Calu3 (cell line): ENCODE measurements at regions not wholly inside any gene's neighbourhood (a gene's known extent, or its start where the extent isn't known, plus 50 kb on each side); places are given as distances from the start of the nearest gene placed in this dataset.

Source experiments
- BruUV-seq: library from RNA; stranded (reverse); fragments of 400-500 nt; replicated peaks from 2 replicates; lab custom pipeline; 2021; lab: Mats Ljungman, UMichigan
- CTCF ChIA-PET: fragments of 300-600 bp; sonication (Branson Sonifier 250); formaldehyde crosslinking; loops from one replicate; lab custom pipeline; 2022; ENCODE audit warnings: antibody characterized with exemption; lab: Charles Lee
- DNase-seq: peaks from one replicate; pipeline ENCODE4 v3.0.0; 2022
- H3K27ac Mint-ChIP-seq: one replicate; pipeline ENCODE4 v1.8.0; 2022; ENCODE audit warnings: mixed read lengths; ENCODE audit not compliant: unreplicated experiment
- H3K27me3 Mint-ChIP-seq: one replicate; pipeline ENCODE4 v1.8.0; 2022; ENCODE audit warnings: mixed read lengths; ENCODE audit not compliant: unreplicated experiment
- H3K36me3 Mint-ChIP-seq: one replicate; pipeline ENCODE4 v1.8.0; 2022; ENCODE audit warnings: mild to moderate bottlenecking, moderate library complexity, mixed read lengths; ENCODE audit not compliant: insufficient read depth, unreplicated experiment
- H3K4me1 Mint-ChIP-seq: one replicate; pipeline ENCODE4 v1.8.0; 2022; ENCODE audit warnings: mild to moderate bottlenecking, low read depth, mixed read lengths; ENCODE audit not compliant: unreplicated experiment
- H3K4me3 Mint-ChIP-seq: one replicate; pipeline ENCODE4 v1.8.0; 2022; ENCODE audit warnings: mild to moderate bottlenecking, low read depth, moderate library complexity, mixed read lengths; ENCODE audit not compliant: unreplicated experiment
- H3K9me3 Mint-ChIP-seq: one replicate; pipeline ENCODE4 v1.8.0; 2022; ENCODE audit warnings: low read depth, mixed read lengths; ENCODE audit not compliant: unreplicated experiment
- intact Hi-C: fragments of 100-400 bp; cut with micrococcal nuclease; formaldehyde crosslinking; loops from one replicate; pipeline ENCODE4 v1.10.0; 2022; ENCODE audit not compliant: unreplicated experiment
- TF ChIP-seq, protein P1 (sequence below): fragments of 200-600 bp; IDR thresholded peaks from one replicate; pipeline ENCODE4 v1.8.0; 2022; ENCODE audit warnings: antibody characterized with exemption; ENCODE audit not compliant: unreplicated experiment

- intact Hi-C loops: no loop called here
- TF ChIP-seq, protein P1, sequence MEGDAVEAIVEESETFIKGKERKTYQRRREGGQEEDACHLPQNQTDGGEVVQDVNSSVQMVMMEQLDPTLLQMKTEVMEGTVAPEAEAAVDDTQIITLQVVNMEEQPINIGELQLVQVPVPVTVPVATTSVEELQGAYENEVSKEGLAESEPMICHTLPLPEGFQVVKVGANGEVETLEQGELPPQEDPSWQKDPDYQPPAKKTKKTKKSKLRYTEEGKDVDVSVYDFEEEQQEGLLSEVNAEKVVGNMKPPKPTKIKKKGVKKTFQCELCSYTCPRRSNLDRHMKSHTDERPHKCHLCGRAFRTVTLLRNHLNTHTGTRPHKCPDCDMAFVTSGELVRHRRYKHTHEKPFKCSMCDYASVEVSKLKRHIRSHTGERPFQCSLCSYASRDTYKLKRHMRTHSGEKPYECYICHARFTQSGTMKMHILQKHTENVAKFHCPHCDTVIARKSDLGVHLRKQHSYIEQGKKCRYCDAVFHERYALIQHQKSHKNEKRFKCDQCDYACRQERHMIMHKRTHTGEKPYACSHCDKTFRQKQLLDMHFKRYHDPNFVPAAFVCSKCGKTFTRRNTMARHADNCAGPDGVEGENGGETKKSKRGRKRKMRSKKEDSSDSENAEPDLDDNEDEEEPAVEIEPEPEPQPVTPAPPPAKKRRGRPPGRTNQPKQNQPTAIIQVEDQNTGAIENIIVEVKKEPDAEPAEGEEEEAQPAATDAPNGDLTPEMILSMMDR: no peak
- Mint-ChIP-seq H3K4me3 (no peak overlapping the region), H3K27ac (no peak overlapping the region), H3K4me1 (no peaks in the 10 kb centered on the region), H3K9me3 (no peaks in the 10 kb centered on the region), H3K27me3 (peaks cover 33% of the 10 kb centered on the region), H3K36me3 (no peaks in the 10 kb centered on the region)
- no TSS peak for BruUV-seq
- DNase-seq: no peak
- CTCF ChIA-PET: no interaction called here
Measured at GRCh38 chr10:42973411-42973810, 103.5 kb upstream of the RET start.

GRCh38 chr10:42973870-42974692 lies 102.8 kb upstream of the RET start:
- no peaks in the 10 kb centered on the region for H3K36me3 Mint-ChIP-seq
- H3K9me3 Mint-ChIP-seq: no peaks in the 10 kb centered on the region
- no TSS peak for BruUV-seq
- CTCF ChIA-PET: interaction anchor here (0.5 kb wide), 1 partner anchor 67 kb away, joined by 6 read pairs; no protein-coding TSS in a partner anchor
- no peaks in the 10 kb centered on the region for H3K4me1 Mint-ChIP-seq
- TF ChIP-seq, protein P1: no peak
- H3K27me3 Mint-ChIP-seq: peaks cover 33% of the 10 kb centered on the region
- DNase-seq: no peak
- H3K4me3 Mint-ChIP-seq: no peak overlapping the region
- intact Hi-C loops: no loop called here
- H3K27ac Mint-ChIP-seq: no peak overlapping the region

- H3K4me1 Mint-ChIP-seq: no peaks in the 10 kb centered on the region
- H3K4me3 Mint-ChIP-seq: no peak overlapping the region
- intact Hi-C loops: no loop called here
- TF ChIP-seq, protein P1: no peak
- no peak overlapping the region for H3K27ac Mint-ChIP-seq
- peaks cover 33% of the 10 kb centered on the region for H3K27me3 Mint-ChIP-seq
- BruUV-seq: no TSS peak
- no peak for DNase-seq
- H3K9me3 Mint-ChIP-seq: no peaks in the 10 kb centered on the region
- CTCF ChIA-PET: interaction anchor here (0.5 kb wide), 1 partner anchor 66 kb away, joined by 6 read pairs; no protein-coding TSS in a partner anchor
- no peaks in the 10 kb centered on the region for H3K36me3 Mint-ChIP-seq
Measured at GRCh38 chr10:42974693-42975002, 102.2 kb upstream of the RET start.

- BruUV-seq: no TSS peak
- CTCF ChIA-PET: no interaction called here
- no peaks in the 10 kb centered on the region for H3K4me1 Mint-ChIP-seq
- peaks cover 33% of the 10 kb centered on the region for H3K27me3 Mint-ChIP-seq
- no peaks in the 10 kb centered on the region for H3K9me3 Mint-ChIP-seq
- TF ChIP-seq, protein P1: no peak
- no peaks in the 10 kb centered on the region for H3K36me3 Mint-ChIP-seq
- H3K4me3 Mint-ChIP-seq: no peak overlapping the region
- intact Hi-C loops: no loop called here
- DNase-seq: no peak
- H3K27ac Mint-ChIP-seq: no peak overlapping the region
Measured at GRCh38 chr10:42975005-42975493, 101.8 kb upstream of the RET start.
